ENCODE measurements at regions not wholly inside any gene's neighbourhood (a gene's known extent, or its start where the extent isn't known, plus 50 kb on each side); places are given as distances from the start of the nearest gene placed in this dataset.

DNA sequence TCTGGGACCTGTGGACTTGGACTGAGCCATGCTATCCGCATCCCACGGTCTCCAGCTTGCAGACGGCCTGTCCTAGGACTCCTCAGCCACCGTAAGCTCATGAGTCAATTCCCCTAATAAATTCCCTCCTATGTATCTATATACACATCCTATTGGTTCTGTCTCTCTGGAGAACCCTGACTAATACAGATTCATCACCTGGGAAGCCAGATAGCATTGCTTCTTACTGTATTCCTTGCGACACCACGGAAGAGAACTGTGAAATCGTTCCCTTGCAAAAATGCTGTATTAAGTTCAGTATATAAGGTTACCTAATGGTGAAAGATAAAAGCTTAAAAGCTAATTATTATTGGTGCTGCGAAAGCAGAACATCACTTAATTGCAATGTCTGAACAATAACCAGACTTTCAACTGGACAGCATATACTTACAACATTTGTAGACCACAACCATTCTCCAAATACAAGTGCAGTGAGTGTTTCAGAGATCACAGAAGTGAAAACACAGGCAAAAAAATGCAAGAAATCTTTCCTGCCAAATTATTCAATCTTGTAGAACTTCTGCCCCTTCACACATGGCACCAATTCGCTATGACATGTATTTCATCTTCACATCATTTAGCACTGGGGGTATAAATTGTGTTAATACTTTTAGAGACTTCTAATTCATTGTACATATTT lies 352.9 kb downstream of the TXNL1 start:
- no peak for TF ChIP-seq POLR2A (IDR thresholded peaks at IDR 0.05)
- TF ChIP-seq, protein P1, sequence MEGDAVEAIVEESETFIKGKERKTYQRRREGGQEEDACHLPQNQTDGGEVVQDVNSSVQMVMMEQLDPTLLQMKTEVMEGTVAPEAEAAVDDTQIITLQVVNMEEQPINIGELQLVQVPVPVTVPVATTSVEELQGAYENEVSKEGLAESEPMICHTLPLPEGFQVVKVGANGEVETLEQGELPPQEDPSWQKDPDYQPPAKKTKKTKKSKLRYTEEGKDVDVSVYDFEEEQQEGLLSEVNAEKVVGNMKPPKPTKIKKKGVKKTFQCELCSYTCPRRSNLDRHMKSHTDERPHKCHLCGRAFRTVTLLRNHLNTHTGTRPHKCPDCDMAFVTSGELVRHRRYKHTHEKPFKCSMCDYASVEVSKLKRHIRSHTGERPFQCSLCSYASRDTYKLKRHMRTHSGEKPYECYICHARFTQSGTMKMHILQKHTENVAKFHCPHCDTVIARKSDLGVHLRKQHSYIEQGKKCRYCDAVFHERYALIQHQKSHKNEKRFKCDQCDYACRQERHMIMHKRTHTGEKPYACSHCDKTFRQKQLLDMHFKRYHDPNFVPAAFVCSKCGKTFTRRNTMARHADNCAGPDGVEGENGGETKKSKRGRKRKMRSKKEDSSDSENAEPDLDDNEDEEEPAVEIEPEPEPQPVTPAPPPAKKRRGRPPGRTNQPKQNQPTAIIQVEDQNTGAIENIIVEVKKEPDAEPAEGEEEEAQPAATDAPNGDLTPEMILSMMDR (IDR thresholded peaks at IDR 0.05): no peak

All from gastroesophageal sphincter (tissue), 3 donors.